ENCODE measurements at regions not wholly inside any gene's neighbourhood (a gene's known extent, or its start where the extent isn't known, plus 50 kb on each side); places are given as distances from the start of the nearest gene placed in this dataset.

- H3K4me3 ChIP-seq (ENCODE audit: low read depth, low read length): no peak overlapping the region
- DNase-seq (ENCODE audit: low read depth, low spot score): no peak
- in situ Hi-C loops (cut with HindIII; ENCODE audit: low sequenced_read_pairs): no loop called here
- no peak for TF ChIP-seq CTCF (IDR thresholded peaks at IDR 0.05; ENCODE audit: low read depth, low read length)
These were observed 490.7 kb upstream of the PTPRD start for GRCh38 chr9:11103525-11103924.

GRCh38 chr9:11107196-11107595 is 494.4 kb upstream of the PTPRD start:
- in situ Hi-C loops (cut with HindIII; ENCODE audit: low sequenced_read_pairs): no loop called here
- TF ChIP-seq CTCF (IDR thresholded peaks at IDR 0.05; ENCODE audit: low read depth, low read length): no peak
- no peak overlapping the region for H3K4me3 ChIP-seq (ENCODE audit: low read depth, low read length)
- DNase-seq (ENCODE audit: low read depth, low spot score): no peak

- in situ Hi-C loops (cut with HindIII; ENCODE audit: low sequenced_read_pairs): no loop called here
- no peak for TF ChIP-seq CTCF (IDR thresholded peaks at IDR 0.05; ENCODE audit: low read depth, low read length)
- no peak overlapping the region for H3K4me3 ChIP-seq (ENCODE audit: low read depth, low read length)
- no peak for DNase-seq (ENCODE audit: low read depth, low spot score)
These were observed 515.4 kb upstream of the PTPRD start for GRCh38 chr9:11128156-11128555.

- in situ Hi-C loops (cut with HindIII; ENCODE audit: low sequenced_read_pairs): no loop called here
- DNase-seq (ENCODE audit: low read depth, low spot score): no peak
- no peak for TF ChIP-seq CTCF (IDR thresholded peaks at IDR 0.05; ENCODE audit: low read depth, low read length)
- H3K4me3 ChIP-seq (ENCODE audit: low read depth, low read length): no peak overlapping the region
These were observed 523.0 kb upstream of the PTPRD start for GRCh38 chr9:11135851-11136250.

- no peak for TF ChIP-seq CTCF (IDR thresholded peaks at IDR 0.05; ENCODE audit: low read depth, low read length)
- H3K4me3 ChIP-seq (ENCODE audit: low read depth, low read length): no peak overlapping the region
- DNase-seq (ENCODE audit: low read depth, low spot score): no peak
- in situ Hi-C loops (cut with HindIII; ENCODE audit: low sequenced_read_pairs): no loop called here
These were observed 528.6 kb upstream of the PTPRD start for GRCh38 chr9:11141357-11141756.

GRCh38 chr9:11142965-11143738 is 530.4 kb upstream of the PTPRD start:
- DNase-seq (ENCODE audit: low read depth, low spot score): no peak
- H3K4me3 ChIP-seq (ENCODE audit: low read depth, low read length): no peak overlapping the region
- no peak for TF ChIP-seq CTCF (IDR thresholded peaks at IDR 0.05; ENCODE audit: low read depth, low read length)
- in situ Hi-C loops (cut with HindIII; ENCODE audit: low sequenced_read_pairs): no loop called here

All from astrocyte of the spinal cord (primary cell).